Fibroblast of lung (primary cell): ENCODE measurements at regions not wholly inside any gene's neighbourhood (a gene's known extent, or its start where the extent isn't known, plus 50 kb on each side); places are given as distances from the start of the nearest gene placed in this dataset.

Experiments
- DNase-seq, 2 donors: peaks; one replicate each; pipeline versions ENCODE4 v3.0.0 to v3.0.0-alpha.2; 2010; ENCODE audit warnings: low read depth in 2 of 2
- H2AFZ ChIP-seq: 2 replicates; pipeline ENCODE4 v1.5.1; 2012; ENCODE audit warnings: low read length, control low read depth, inconsistent platforms
- H3K27ac ChIP-seq: 2 replicates; pipeline ENCODE4 v1.5.1; 2011; ENCODE audit warnings: low read length, control low read depth; ENCODE audit not compliant: insufficient read depth
- H3K27me3 ChIP-seq: 2 replicates; pipeline ENCODE4 v1.5.1; 2011; ENCODE audit warnings: mild to moderate bottlenecking, low read length; ENCODE audit not compliant: control insufficient read depth, insufficient read depth
- H3K36me3 ChIP-seq: 2 replicates; pipeline ENCODE4 v1.5.1; 2011; ENCODE audit warnings: low read length; ENCODE audit not compliant: control insufficient read depth, insufficient read depth
- H3K4me1 ChIP-seq: 2 replicates; pipeline ENCODE4 v1.5.1; 2011; ENCODE audit warnings: low read length; ENCODE audit not compliant: control insufficient read depth, insufficient read depth; ENCODE audit errors: extremely low read depth
- H3K4me2 ChIP-seq: 2 replicates; pipeline ENCODE4 v1.5.1; 2011; ENCODE audit warnings: low read length, control low read depth; ENCODE audit not compliant: insufficient read depth; ENCODE audit errors: extremely low read depth
- H3K4me3 ChIP-seq, 4 experiments: fragments of 200-600 bp in 1 of 4; sonication (generic) in 1 of 4; replicated peaks in 1 of 4; 2 replicates each; pipeline ENCODE4 v1.5.1; 2011 to 2016; ENCODE audit warnings: low read length in 4 of 4, low read depth in 3 of 4, mild to moderate bottlenecking in 3 of 4, control low read depth in 2 of 4, inconsistent platforms in 1 of 4, mixed read lengths in 1 of 4; ENCODE audit not compliant: insufficient read depth in 1 of 4; ENCODE audit errors: control extremely low read depth in 1 of 4
- H3K79me2 ChIP-seq: 2 replicates; pipeline ENCODE4 v1.5.1; 2012; ENCODE audit warnings: mild to moderate bottlenecking, low read length, inconsistent platforms; ENCODE audit not compliant: control insufficient read depth, insufficient read depth
- H3K9ac ChIP-seq: 2 replicates; pipeline ENCODE4 v1.5.1; 2011; ENCODE audit warnings: mild to moderate bottlenecking, low read length, control low read depth; ENCODE audit not compliant: insufficient read depth
- H3K9me3 ChIP-seq: 2 replicates; pipeline ENCODE4 v1.5.1; 2012; ENCODE audit warnings: low read depth, low read length; ENCODE audit not compliant: control insufficient read depth, insufficient read depth
- H4K20me1 ChIP-seq: 2 replicates; pipeline ENCODE4 v1.5.1; 2011; ENCODE audit warnings: low read length; ENCODE audit not compliant: control insufficient read depth, insufficient read depth; ENCODE audit errors: extremely low read depth
- EZH2 ChIP-seq: IDR thresholded peaks from 2 replicates; pipeline ENCODE4 v1.5.1; 2012; ENCODE audit warnings: low read length, control low read depth, mild to moderate bottlenecking; ENCODE audit errors: missing control alignments
- TF ChIP-seq, protein P1 (sequence below), 2 donors: IDR thresholded peaks in 1 of 2; conservative IDR thresholded peaks in 1 of 2; 1 replicate in 1 of 2; 2 replicates in 1 of 2; pipeline ENCODE4 v1.5.1; 2011 to 2012; ENCODE audit warnings: low read length in 2 of 2, control low read depth in 1 of 2, inconsistent platforms in 1 of 2, low read depth in 1 of 2, mild to moderate bottlenecking in 1 of 2

DNA sequence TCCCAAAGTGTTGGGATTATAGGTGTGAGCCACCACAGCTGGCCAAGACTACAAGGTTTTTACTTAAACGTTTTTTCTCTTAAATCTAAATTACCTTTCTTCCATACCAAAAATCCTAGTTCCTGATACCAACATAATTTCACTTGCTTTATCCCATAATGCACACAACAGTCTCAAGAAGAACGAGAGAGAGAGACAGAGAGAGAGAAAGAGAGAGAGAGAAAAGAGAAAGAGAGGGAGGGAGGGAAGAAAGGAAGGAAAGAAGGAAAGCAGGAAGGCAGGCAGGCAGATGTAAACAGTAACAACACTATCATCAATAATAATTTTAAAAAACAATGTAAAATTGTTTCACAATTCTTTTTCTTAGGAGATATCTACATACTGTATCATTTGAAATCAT lies 118.4 kb downstream of the BTG1 start:
- Histone ChIP-seq H3K79me2 (no peaks in the 10 kb centered on the region), H3K9ac (no peak overlapping the region), H3K36me3 (no peaks in the 10 kb centered on the region), H3K4me1 (no peaks in the 10 kb centered on the region), H4K20me1 (no peaks in the 10 kb centered on the region), H2AFZ (no peak overlapping the region), H3K4me3 (no peak overlapping the region), H3K9me3 (no peaks in the 10 kb centered on the region), H3K27ac (no peak overlapping the region), H3K4me2 (no peak overlapping the region), H3K27me3 (no peaks in the 10 kb centered on the region)
- no peak for DNase-seq
- TF ChIP-seq EZH2 = no peak
- TF ChIP-seq, protein P1, sequence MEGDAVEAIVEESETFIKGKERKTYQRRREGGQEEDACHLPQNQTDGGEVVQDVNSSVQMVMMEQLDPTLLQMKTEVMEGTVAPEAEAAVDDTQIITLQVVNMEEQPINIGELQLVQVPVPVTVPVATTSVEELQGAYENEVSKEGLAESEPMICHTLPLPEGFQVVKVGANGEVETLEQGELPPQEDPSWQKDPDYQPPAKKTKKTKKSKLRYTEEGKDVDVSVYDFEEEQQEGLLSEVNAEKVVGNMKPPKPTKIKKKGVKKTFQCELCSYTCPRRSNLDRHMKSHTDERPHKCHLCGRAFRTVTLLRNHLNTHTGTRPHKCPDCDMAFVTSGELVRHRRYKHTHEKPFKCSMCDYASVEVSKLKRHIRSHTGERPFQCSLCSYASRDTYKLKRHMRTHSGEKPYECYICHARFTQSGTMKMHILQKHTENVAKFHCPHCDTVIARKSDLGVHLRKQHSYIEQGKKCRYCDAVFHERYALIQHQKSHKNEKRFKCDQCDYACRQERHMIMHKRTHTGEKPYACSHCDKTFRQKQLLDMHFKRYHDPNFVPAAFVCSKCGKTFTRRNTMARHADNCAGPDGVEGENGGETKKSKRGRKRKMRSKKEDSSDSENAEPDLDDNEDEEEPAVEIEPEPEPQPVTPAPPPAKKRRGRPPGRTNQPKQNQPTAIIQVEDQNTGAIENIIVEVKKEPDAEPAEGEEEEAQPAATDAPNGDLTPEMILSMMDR (conservative IDR thresholded peaks at IDR 0.05 in 1 of 2, IDR thresholded peaks at IDR 0.05 in 1 of 2; ENCODE audit: low read depth in 1 of 2, low read length in 2 of 2) = no peak

DNA sequence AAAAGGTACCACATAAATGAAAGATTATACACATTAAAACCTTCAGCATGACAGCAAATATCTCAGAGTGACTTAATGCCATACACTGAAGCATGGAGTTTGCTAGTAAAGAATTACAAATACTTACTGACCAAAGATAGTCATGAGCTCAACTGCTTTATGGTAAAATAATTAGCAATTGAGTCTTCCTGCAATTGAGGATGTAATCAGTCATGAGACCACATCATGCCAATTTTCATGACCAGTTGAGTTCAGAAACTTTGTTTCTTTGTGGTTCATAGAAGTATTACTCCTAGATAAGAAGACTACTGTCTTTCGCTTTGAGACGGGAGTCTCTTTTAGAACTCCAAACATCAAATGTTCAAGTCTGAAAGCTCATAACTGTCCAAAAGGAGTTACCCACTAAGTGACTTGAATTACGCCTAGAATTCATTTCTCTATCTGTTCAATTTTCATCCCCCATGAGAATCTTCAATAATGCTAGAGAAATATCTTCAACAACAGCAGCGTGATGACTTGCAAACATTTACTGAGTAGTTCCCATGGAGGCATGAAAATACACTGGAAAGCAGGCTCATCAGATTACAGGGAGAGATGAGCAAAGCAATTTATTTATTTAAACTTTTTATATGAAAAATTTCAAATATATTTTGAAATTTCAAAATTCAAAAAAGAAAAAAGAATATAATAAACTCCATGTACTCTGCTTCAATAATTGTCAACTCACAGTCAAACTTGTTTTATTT lies 120.0 kb downstream of the BTG1 start:
- Histone ChIP-seq H3K27ac (no peak overlapping the region), H3K4me2 (no peak overlapping the region), H3K9ac (no peak overlapping the region), H2AFZ (no peak overlapping the region), H3K4me3 (no peak overlapping the region), H3K4me1 (no peaks in the 10 kb centered on the region), H3K36me3 (no peaks in the 10 kb centered on the region), H3K27me3 (no peaks in the 10 kb centered on the region), H3K9me3 (no peaks in the 10 kb centered on the region), H3K79me2 (no peaks in the 10 kb centered on the region), H4K20me1 (no peaks in the 10 kb centered on the region)
- no peak for TF ChIP-seq EZH2
- TF ChIP-seq, protein P1 (conservative IDR thresholded peaks at IDR 0.05 in 1 of 2, IDR thresholded peaks at IDR 0.05 in 1 of 2; ENCODE audit: low read depth in 1 of 2, low read length in 2 of 2) = no peak
- DNase-seq = no peak

DNA sequence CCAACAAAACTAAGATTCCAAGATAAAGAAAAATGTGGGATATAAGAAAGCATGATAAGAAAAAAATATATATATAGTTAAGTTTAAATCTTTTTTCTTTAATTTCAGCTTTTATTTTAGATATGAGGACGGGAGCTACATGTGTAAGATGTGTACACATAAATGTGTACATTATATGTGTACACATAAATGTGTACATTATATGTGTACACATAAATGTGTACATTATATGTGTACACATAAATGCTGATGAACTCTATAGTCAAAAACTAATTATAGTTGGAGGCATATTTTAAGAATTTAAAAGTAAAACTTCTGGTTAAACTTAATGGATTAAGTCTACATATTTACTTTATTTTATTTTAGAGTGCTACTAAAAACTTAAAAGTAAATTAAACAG lies 123.6 kb downstream of the BTG1 start:
- no peaks in the 10 kb centered on the region for H3K4me1 ChIP-seq
- no peak overlapping the region for H3K4me2 ChIP-seq
- no peak for DNase-seq
- H3K9me3 ChIP-seq = no peaks in the 10 kb centered on the region
- H3K79me2 ChIP-seq = no peaks in the 10 kb centered on the region
- H3K27ac ChIP-seq = no peak overlapping the region
- H3K4me3 ChIP-seq = no peak overlapping the region
- no peaks in the 10 kb centered on the region for H3K27me3 ChIP-seq
- no peak for TF ChIP-seq EZH2
- TF ChIP-seq, protein P1 (conservative IDR thresholded peaks at IDR 0.05 in 1 of 2, IDR thresholded peaks at IDR 0.05 in 1 of 2; ENCODE audit: low read depth in 1 of 2, low read length in 2 of 2) = no peak
- no peak overlapping the region for H2AFZ ChIP-seq
- H4K20me1 ChIP-seq = no peaks in the 10 kb centered on the region
- no peak overlapping the region for H3K9ac ChIP-seq
- no peaks in the 10 kb centered on the region for H3K36me3 ChIP-seq
